Calu3 (cell line): ENCODE measurements at regions not wholly inside any gene's neighbourhood (a gene's known extent, or its start where the extent isn't known, plus 50 kb on each side); places are given as distances from the start of the nearest gene placed in this dataset.

ENCODE experiments used
- BruUV-seq: library from RNA; stranded (reverse); fragments of 400-500 nt; replicated peaks from 2 replicates; lab custom pipeline; 2021; lab: Mats Ljungman, UMichigan
- CTCF ChIA-PET: fragments of 300-600 bp; sonication (Branson Sonifier 250); formaldehyde crosslinking; loops from one replicate; lab custom pipeline; 2022; ENCODE audit warnings: antibody characterized with exemption; lab: Charles Lee
- DNase-seq: peaks from one replicate; pipeline ENCODE4 v3.0.0; 2022
- H3K27ac Mint-ChIP-seq: one replicate; pipeline ENCODE4 v1.8.0; 2022; ENCODE audit warnings: mixed read lengths; ENCODE audit not compliant: unreplicated experiment
- H3K27me3 Mint-ChIP-seq: one replicate; pipeline ENCODE4 v1.8.0; 2022; ENCODE audit warnings: mixed read lengths; ENCODE audit not compliant: unreplicated experiment
- H3K36me3 Mint-ChIP-seq: one replicate; pipeline ENCODE4 v1.8.0; 2022; ENCODE audit warnings: mild to moderate bottlenecking, moderate library complexity, mixed read lengths; ENCODE audit not compliant: insufficient read depth, unreplicated experiment
- H3K4me1 Mint-ChIP-seq: one replicate; pipeline ENCODE4 v1.8.0; 2022; ENCODE audit warnings: mild to moderate bottlenecking, low read depth, mixed read lengths; ENCODE audit not compliant: unreplicated experiment
- H3K4me3 Mint-ChIP-seq: one replicate; pipeline ENCODE4 v1.8.0; 2022; ENCODE audit warnings: mild to moderate bottlenecking, low read depth, moderate library complexity, mixed read lengths; ENCODE audit not compliant: unreplicated experiment
- H3K9me3 Mint-ChIP-seq: one replicate; pipeline ENCODE4 v1.8.0; 2022; ENCODE audit warnings: low read depth, mixed read lengths; ENCODE audit not compliant: unreplicated experiment
- CTCF ChIP-seq: fragments of 200-600 bp; IDR thresholded peaks from one replicate; pipeline ENCODE4 v1.8.0; 2022; ENCODE audit warnings: antibody characterized with exemption; ENCODE audit not compliant: unreplicated experiment
- intact Hi-C: fragments of 100-400 bp; cut with micrococcal nuclease; formaldehyde crosslinking; loops from one replicate; pipeline ENCODE4 v1.10.0; 2022; ENCODE audit not compliant: unreplicated experiment

GRCh38 chr11:95586661-95587060 is 202.9 kb downstream of the FAM76B start:
- CTCF ChIA-PET = no interaction called here
- Mint-ChIP-seq H3K9me3 (no peaks in the 10 kb centered on the region), H3K36me3 (no peaks in the 10 kb centered on the region), H3K4me1 (no peaks in the 10 kb centered on the region), H3K27me3 (peaks cover 5% of the 10 kb centered on the region), H3K4me3 (no peak overlapping the region), H3K27ac (no peak overlapping the region)
- intact Hi-C loops = no loop called here
- no peak for TF ChIP-seq CTCF
- BruUV-seq = no TSS peak
- DNase-seq = no peak

- H3K9me3 Mint-ChIP-seq = no peaks in the 10 kb centered on the region
- no peak overlapping the region for H3K27ac Mint-ChIP-seq
- intact Hi-C loops = no loop called here
These were observed 203.4 kb downstream of the FAM76B start for GRCh38 chr11:95586155-95586554.

GRCh38 chr11:95585752-95586077 is 203.9 kb downstream of the FAM76B start:
- Mint-ChIP-seq H3K27ac (no peak overlapping the region), H3K27me3 (no peaks in the 10 kb centered on the region), H3K4me3 (no peak overlapping the region), H3K36me3 (no peaks in the 10 kb centered on the region), H3K4me1 (no peaks in the 10 kb centered on the region), H3K9me3 (no peaks in the 10 kb centered on the region)
- CTCF ChIA-PET = no interaction called here
- no TSS peak for BruUV-seq
- intact Hi-C loops = no loop called here
- TF ChIP-seq CTCF = no peak
- DNase-seq = no peak

More at GRCh38 chr11:95586155-95586554, 203.4 kb downstream of the FAM76B start:
- CTCF ChIA-PET = no interaction called here
- H3K4me3 Mint-ChIP-seq = no peak overlapping the region
- H3K27me3 Mint-ChIP-seq = no peaks in the 10 kb centered on the region
- DNase-seq = no peak
- H3K36me3 Mint-ChIP-seq = no peaks in the 10 kb centered on the region
- H3K4me1 Mint-ChIP-seq = no peaks in the 10 kb centered on the region
- no TSS peak for BruUV-seq
- TF ChIP-seq CTCF = no peak

- CTCF ChIA-PET = no interaction called here
- H3K27ac Mint-ChIP-seq = no peak overlapping the region
- TF ChIP-seq CTCF = no peak
- intact Hi-C loops = no loop called here
- H3K27me3 Mint-ChIP-seq = no peaks in the 10 kb centered on the region
- DNase-seq = no peak
- no peaks in the 10 kb centered on the region for H3K4me1 Mint-ChIP-seq
- no peaks in the 10 kb centered on the region for H3K9me3 Mint-ChIP-seq
- no TSS peak for BruUV-seq
- H3K36me3 Mint-ChIP-seq = no peaks in the 10 kb centered on the region
- no peak overlapping the region for H3K4me3 Mint-ChIP-seq
These were observed 204.4 kb downstream of the FAM76B start for GRCh38 chr11:95585069-95585751.
